ENCODE measurements at regions not wholly inside any gene's neighbourhood (a gene's known extent, or its start where the extent isn't known, plus 50 kb on each side); places are given as distances from the start of the nearest gene placed in this dataset.

DNA sequence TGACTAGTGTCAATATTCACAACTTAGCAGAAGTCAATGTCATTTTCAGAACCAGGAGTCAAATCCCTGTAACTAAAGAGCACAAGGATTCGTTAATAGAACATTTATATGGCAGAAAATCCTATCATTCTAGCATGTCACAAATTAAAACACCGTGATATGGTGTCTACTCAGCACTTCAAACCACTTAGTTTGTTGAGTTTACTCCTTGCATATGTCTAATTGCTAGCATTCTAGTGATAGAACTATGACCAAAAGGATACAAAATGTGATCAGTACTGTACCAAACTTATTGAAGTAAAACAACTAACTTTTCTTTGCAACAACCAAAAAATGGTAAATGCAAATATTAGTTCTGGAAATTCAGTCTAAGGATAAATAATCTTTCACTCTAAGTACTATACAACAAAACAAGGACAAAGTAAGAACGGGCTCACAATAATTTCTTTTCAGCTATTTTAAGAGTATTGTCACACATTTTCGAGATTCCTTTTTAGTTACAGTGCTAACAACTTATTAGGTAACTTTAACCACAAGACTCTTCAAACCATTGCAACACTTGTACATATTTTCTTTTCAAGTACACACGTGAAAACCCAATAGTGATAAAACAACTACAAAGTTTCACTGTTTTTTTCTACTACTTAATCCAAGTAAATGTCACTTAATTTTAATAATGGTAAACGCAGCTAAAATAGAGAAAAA lies 845.2 kb upstream of the CDH10 start:
- DNase-seq, result no peak

DNA sequence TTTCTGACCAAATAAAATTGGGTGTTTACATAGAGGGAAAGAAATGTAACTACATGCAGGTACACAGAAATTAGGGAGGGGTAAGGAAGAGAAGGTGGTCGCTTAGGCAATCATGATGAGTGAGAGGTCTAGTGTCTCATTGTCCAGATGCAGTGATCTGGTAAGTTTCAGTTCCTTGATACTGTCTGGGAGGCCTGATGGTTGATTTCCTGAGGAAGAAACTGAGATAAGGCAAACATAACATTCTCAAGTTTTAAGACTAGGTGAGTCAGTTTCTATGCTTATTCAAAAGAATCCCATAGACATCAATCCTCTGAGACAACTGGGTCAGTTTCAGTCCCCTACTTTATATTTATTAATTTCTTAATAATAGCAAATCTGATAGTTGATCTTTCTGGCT lies 843.3 kb upstream of the CDH10 start:
- H3K4me1 ChIP-seq (ENCODE audit: control insufficient read depth in 2 of 3, insufficient read depth in 2 of 3, low read depth in 1 of 3, low read length in 3 of 3), result no peaks in the 10 kb centered on the region
- DNase-seq (no peak), FAIRE-seq (no peak)
- no peak overlapping the region for H3K27ac ChIP-seq (ENCODE audit: low read depth in 2 of 2, low read length in 2 of 2)
- no peaks in the 10 kb centered on the region for H3K36me3 ChIP-seq (ENCODE audit: control insufficient read depth in 2 of 3, insufficient read depth in 3 of 3, low read length in 3 of 3)
- TF ChIP-seq CTCF (IDR thresholded peaks at IDR 0.05; ENCODE audit: borderline replicate concordance, extremely low read depth, insufficient read depth), result no peak
- H3K9ac ChIP-seq (ENCODE audit: low read length in 3 of 3), result no peak overlapping the region
- no peak overlapping the region for H3K4me3 ChIP-seq (ENCODE audit: low read length in 3 of 3)
- no peaks in the 10 kb centered on the region for H3K27me3 ChIP-seq (ENCODE audit: control insufficient read depth, insufficient read depth, low read length)
- H3K9me3 ChIP-seq (ENCODE audit: control insufficient read depth in 2 of 3, insufficient read depth in 1 of 3, low read length in 3 of 3), result peaks cover 0 to 2% (median 0%) of the 10 kb centered on the region in 3 donors
- intact Hi-C loops (cut with DNase I), result no loop called here

More for the DNA sequence above, 845.2 kb upstream of the CDH10 start:
- Histone ChIP-seq H3K27me3 (ENCODE audit: control insufficient read depth, insufficient read depth, low read length) (no peaks in the 10 kb centered on the region), H3K27ac (ENCODE audit: low read depth in 2 of 2, low read length in 2 of 2) (no peak overlapping the region), H3K9ac (ENCODE audit: low read length in 3 of 3) (no peak overlapping the region), H3K4me3 (ENCODE audit: low read length in 3 of 3) (no peak overlapping the region), H3K9me3 (ENCODE audit: control insufficient read depth in 2 of 3, insufficient read depth in 1 of 3, low read length in 3 of 3) (peaks cover 0 to 2% (median 0%) of the 10 kb centered on the region in 3 donors), H3K4me1 (ENCODE audit: control insufficient read depth in 2 of 3, insufficient read depth in 2 of 3, low read depth in 1 of 3, low read length in 3 of 3) (no peaks in the 10 kb centered on the region), H3K36me3 (ENCODE audit: control insufficient read depth in 2 of 3, insufficient read depth in 3 of 3, low read length in 3 of 3) (no peaks in the 10 kb centered on the region)
- no peak for TF ChIP-seq CTCF (IDR thresholded peaks at IDR 0.05; ENCODE audit: borderline replicate concordance, extremely low read depth, insufficient read depth)
- FAIRE-seq, result no peak
- intact Hi-C loops (cut with DNase I), result no loop called here

- TF ChIP-seq CTCF (IDR thresholded peaks at IDR 0.05; ENCODE audit: borderline replicate concordance, extremely low read depth, insufficient read depth), result no peak
- DNase-seq (no peak), FAIRE-seq (no peak)
- no peak overlapping the region for H3K9ac ChIP-seq (ENCODE audit: low read length in 3 of 3)
- no peaks in the 10 kb centered on the region for H3K9me3 ChIP-seq (ENCODE audit: control insufficient read depth in 2 of 3, insufficient read depth in 1 of 3, low read length in 3 of 3)
- H3K27me3 ChIP-seq (ENCODE audit: control insufficient read depth, insufficient read depth, low read length), result no peaks in the 10 kb centered on the region
- no peak overlapping the region for H3K27ac ChIP-seq (ENCODE audit: low read depth in 2 of 2, low read length in 2 of 2)
- H3K36me3 ChIP-seq (ENCODE audit: control insufficient read depth in 2 of 3, insufficient read depth in 3 of 3, low read length in 3 of 3), result no peaks in the 10 kb centered on the region
- H3K4me1 ChIP-seq (ENCODE audit: control insufficient read depth in 2 of 3, insufficient read depth in 2 of 3, low read depth in 1 of 3, low read length in 3 of 3), result no peaks in the 10 kb centered on the region
- intact Hi-C loops (cut with DNase I), result no loop called here
- H3K4me3 ChIP-seq (ENCODE audit: low read length in 3 of 3), result no peak overlapping the region
Observed at GRCh38 chr5:25484391-25484790, 839.6 kb upstream of the CDH10 start.

DNA sequence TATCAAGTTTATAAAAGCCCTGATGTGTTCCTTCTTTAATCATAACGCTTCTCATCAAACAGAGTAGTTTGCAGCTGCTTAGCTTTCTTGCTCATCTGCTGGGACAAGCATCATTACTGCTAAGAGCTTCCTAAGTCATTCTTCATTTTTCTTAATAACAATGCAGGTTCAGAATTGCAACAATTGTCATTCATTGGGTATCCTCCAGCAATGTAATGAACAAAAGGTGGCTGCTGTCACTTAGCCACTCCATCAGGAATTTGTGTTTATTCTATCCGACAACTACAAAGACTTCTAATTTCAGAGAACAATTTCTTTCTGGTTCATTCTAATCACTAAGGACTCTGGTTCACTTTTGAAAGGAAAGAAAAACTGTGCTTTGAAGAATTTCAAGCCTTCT lies 836.7 kb upstream of the CDH10 start:
- Histone ChIP-seq H3K9ac (ENCODE audit: low read length in 3 of 3) (no peak overlapping the region), H3K27me3 (ENCODE audit: control insufficient read depth, insufficient read depth, low read length) (no peaks in the 10 kb centered on the region), H3K36me3 (ENCODE audit: control insufficient read depth in 2 of 3, insufficient read depth in 3 of 3, low read length in 3 of 3) (no peaks in the 10 kb centered on the region), H3K4me3 (ENCODE audit: low read length in 3 of 3) (no peak overlapping the region), H3K9me3 (ENCODE audit: control insufficient read depth in 2 of 3, insufficient read depth in 1 of 3, low read length in 3 of 3) (no peaks in the 10 kb centered on the region), H3K4me1 (ENCODE audit: control insufficient read depth in 2 of 3, insufficient read depth in 2 of 3, low read depth in 1 of 3, low read length in 3 of 3) (no peaks in the 10 kb centered on the region), H3K27ac (ENCODE audit: low read depth in 2 of 2, low read length in 2 of 2) (no peak overlapping the region)
- no peak for FAIRE-seq
- intact Hi-C loops (cut with DNase I), result no loop called here
- no peak for TF ChIP-seq CTCF (IDR thresholded peaks at IDR 0.05; ENCODE audit: borderline replicate concordance, extremely low read depth, insufficient read depth)
- DNase-seq, result no peak
